Calu3 (cell line): ENCODE measurements at regions not wholly inside any gene's neighbourhood (a gene's known extent, or its start where the extent isn't known, plus 50 kb on each side); places are given as distances from the start of the nearest gene placed in this dataset.

Experiments
- BruUV-seq: library from RNA; stranded (reverse); fragments of 400-500 nt; replicated peaks from 2 replicates; lab custom pipeline; 2021; lab: Mats Ljungman, UMichigan
- CTCF ChIA-PET: fragments of 300-600 bp; sonication (Branson Sonifier 250); formaldehyde crosslinking; loops from one replicate; lab custom pipeline; 2022; ENCODE audit warnings: antibody characterized with exemption; lab: Charles Lee
- DNase-seq: peaks from one replicate; pipeline ENCODE4 v3.0.0; 2022
- H3K27ac Mint-ChIP-seq: one replicate; pipeline ENCODE4 v1.8.0; 2022; ENCODE audit warnings: mixed read lengths; ENCODE audit not compliant: unreplicated experiment
- H3K27me3 Mint-ChIP-seq: one replicate; pipeline ENCODE4 v1.8.0; 2022; ENCODE audit warnings: mixed read lengths; ENCODE audit not compliant: unreplicated experiment
- H3K36me3 Mint-ChIP-seq: one replicate; pipeline ENCODE4 v1.8.0; 2022; ENCODE audit warnings: mild to moderate bottlenecking, moderate library complexity, mixed read lengths; ENCODE audit not compliant: insufficient read depth, unreplicated experiment
- H3K4me1 Mint-ChIP-seq: one replicate; pipeline ENCODE4 v1.8.0; 2022; ENCODE audit warnings: mild to moderate bottlenecking, low read depth, mixed read lengths; ENCODE audit not compliant: unreplicated experiment
- H3K4me3 Mint-ChIP-seq: one replicate; pipeline ENCODE4 v1.8.0; 2022; ENCODE audit warnings: mild to moderate bottlenecking, low read depth, moderate library complexity, mixed read lengths; ENCODE audit not compliant: unreplicated experiment
- H3K9me3 Mint-ChIP-seq: one replicate; pipeline ENCODE4 v1.8.0; 2022; ENCODE audit warnings: low read depth, mixed read lengths; ENCODE audit not compliant: unreplicated experiment
- CTCF ChIP-seq: fragments of 200-600 bp; IDR thresholded peaks from one replicate; pipeline ENCODE4 v1.8.0; 2022; ENCODE audit warnings: antibody characterized with exemption; ENCODE audit not compliant: unreplicated experiment
- intact Hi-C: fragments of 100-400 bp; cut with micrococcal nuclease; formaldehyde crosslinking; loops from one replicate; pipeline ENCODE4 v1.10.0; 2022; ENCODE audit not compliant: unreplicated experiment

DNA sequence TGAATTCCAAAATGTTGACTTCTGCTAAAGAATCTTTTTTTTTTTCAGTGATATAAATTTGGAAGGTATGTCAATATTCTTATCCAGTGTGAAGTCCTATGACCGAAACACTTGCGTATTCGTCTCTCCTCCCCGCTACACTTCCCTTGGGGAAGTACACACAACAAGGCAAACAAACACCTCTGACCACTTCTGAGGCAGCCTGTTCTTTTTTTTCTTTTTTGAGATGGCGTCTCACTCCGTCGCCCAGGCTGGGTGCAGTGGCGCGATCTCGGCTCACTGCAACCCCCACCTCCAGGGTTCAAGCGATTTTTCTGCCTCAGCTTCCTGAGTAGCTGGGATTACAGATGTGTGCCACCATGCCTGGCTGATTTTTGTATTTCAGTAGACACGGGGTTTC is 78.1 kb upstream of the DHRSX start:
- no TSS peak for BruUV-seq
- no peaks in the 10 kb centered on the region for H3K9me3 Mint-ChIP-seq
- H3K4me3 Mint-ChIP-seq, result no peak overlapping the region
- H3K27ac Mint-ChIP-seq, result no peak overlapping the region
- no peak for TF ChIP-seq CTCF
- no peaks in the 10 kb centered on the region for H3K27me3 Mint-ChIP-seq
- H3K36me3 Mint-ChIP-seq, result no peaks in the 10 kb centered on the region
- no peak for DNase-seq
- CTCF ChIA-PET, result no interaction called here
- intact Hi-C loops, result no loop called here
- H3K4me1 Mint-ChIP-seq, result no peaks in the 10 kb centered on the region

GRCh38 chrX:2577844-2578466 is 77.2 kb upstream of the DHRSX start:
- no peaks in the 10 kb centered on the region for H3K9me3 Mint-ChIP-seq
- intact Hi-C loops, result no loop called here
- CTCF ChIA-PET, result no interaction called here
- H3K36me3 Mint-ChIP-seq, result no peaks in the 10 kb centered on the region
- no peak for TF ChIP-seq CTCF
- no peaks in the 10 kb centered on the region for H3K4me1 Mint-ChIP-seq
- no peak for DNase-seq
- no peaks in the 10 kb centered on the region for H3K27me3 Mint-ChIP-seq
- H3K4me3 Mint-ChIP-seq, result no peak overlapping the region
- no peak overlapping the region for H3K27ac Mint-ChIP-seq
- no TSS peak for BruUV-seq

GRCh38 chrX:2576793-2577192 is 76.0 kb upstream of the DHRSX start:
- no peaks in the 10 kb centered on the region for H3K36me3 Mint-ChIP-seq
- TF ChIP-seq CTCF, result no peak
- no peaks in the 10 kb centered on the region for H3K9me3 Mint-ChIP-seq
- no peaks in the 10 kb centered on the region for H3K4me1 Mint-ChIP-seq
- DNase-seq, result no peak
- H3K27ac Mint-ChIP-seq, result no peak overlapping the region
- no TSS peak for BruUV-seq
- no peak overlapping the region for H3K4me3 Mint-ChIP-seq
- no peaks in the 10 kb centered on the region for H3K27me3 Mint-ChIP-seq
- CTCF ChIA-PET, result no interaction called here
- intact Hi-C loops, result no loop called here

GRCh38 chrX:2574271-2574670 is 73.5 kb upstream of the DHRSX start:
- TF ChIP-seq CTCF, result no peak
- H3K27ac Mint-ChIP-seq, result no peak overlapping the region
- CTCF ChIA-PET, result no interaction called here
- no TSS peak for BruUV-seq
- H3K27me3 Mint-ChIP-seq, result no peaks in the 10 kb centered on the region
- no peak for DNase-seq
- no peak overlapping the region for H3K4me3 Mint-ChIP-seq
- no peaks in the 10 kb centered on the region for H3K9me3 Mint-ChIP-seq
- H3K36me3 Mint-ChIP-seq, result no peaks in the 10 kb centered on the region
- intact Hi-C loops, result no loop called here
- no peaks in the 10 kb centered on the region for H3K4me1 Mint-ChIP-seq
